ENCODE measurements at regions not wholly inside any gene's neighbourhood (a gene's known extent, or its start where the extent isn't known, plus 50 kb on each side); places are given as distances from the start of the nearest gene placed in this dataset.

DNA sequence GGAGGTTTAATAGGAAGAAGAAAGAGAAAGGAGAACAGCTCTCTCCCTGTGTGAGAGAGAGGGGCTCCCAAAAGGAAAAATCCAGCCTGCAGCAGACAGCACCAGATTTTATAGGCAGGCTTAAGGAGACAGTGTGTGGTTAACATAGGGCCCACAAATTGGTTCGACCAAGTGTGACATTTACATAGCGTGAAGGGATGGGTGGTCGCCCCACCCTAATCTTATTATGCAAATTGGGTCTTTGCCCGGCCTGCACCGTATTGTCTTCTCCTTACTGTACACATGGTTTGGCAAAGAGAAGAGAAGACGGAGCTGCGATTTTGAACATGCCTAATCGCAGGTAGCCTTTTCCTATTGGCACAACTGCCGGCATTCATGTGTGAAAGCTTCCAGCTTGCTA lies 756.3 kb downstream of the NXPH1 start:
- no peak for TF ChIP-seq EP300 (IDR thresholded peaks at IDR 0.05)
- TF ChIP-seq, protein P1, sequence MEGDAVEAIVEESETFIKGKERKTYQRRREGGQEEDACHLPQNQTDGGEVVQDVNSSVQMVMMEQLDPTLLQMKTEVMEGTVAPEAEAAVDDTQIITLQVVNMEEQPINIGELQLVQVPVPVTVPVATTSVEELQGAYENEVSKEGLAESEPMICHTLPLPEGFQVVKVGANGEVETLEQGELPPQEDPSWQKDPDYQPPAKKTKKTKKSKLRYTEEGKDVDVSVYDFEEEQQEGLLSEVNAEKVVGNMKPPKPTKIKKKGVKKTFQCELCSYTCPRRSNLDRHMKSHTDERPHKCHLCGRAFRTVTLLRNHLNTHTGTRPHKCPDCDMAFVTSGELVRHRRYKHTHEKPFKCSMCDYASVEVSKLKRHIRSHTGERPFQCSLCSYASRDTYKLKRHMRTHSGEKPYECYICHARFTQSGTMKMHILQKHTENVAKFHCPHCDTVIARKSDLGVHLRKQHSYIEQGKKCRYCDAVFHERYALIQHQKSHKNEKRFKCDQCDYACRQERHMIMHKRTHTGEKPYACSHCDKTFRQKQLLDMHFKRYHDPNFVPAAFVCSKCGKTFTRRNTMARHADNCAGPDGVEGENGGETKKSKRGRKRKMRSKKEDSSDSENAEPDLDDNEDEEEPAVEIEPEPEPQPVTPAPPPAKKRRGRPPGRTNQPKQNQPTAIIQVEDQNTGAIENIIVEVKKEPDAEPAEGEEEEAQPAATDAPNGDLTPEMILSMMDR (IDR thresholded peaks at IDR 0.05) = no peak
